ENCODE measurements at regions not wholly inside any gene's neighbourhood (a gene's known extent, or its start where the extent isn't known, plus 50 kb on each side); places are given as distances from the start of the nearest gene placed in this dataset.
"Not testable (repeated sequence)": the region's sequence is repeated elsewhere in the genome, so short reads cannot be mapped to it uniquely, and the experiment has no call there.

- H3K27me3 ChIP-seq (replicated peaks in 1 of 7); intact Hi-C loops (cut with DNase I; ENCODE audit: low total_unique reads); H3K36me3 ChIP-seq; H3K4me1 ChIP-seq; H3K4me3 ChIP-seq; H3K27ac ChIP-seq: not testable (repeated sequence)
- DNase-seq = peak; percentile 58
- peaks cover 3 to 81% (median 71%) of the 10 kb centered on the region in 8 donors for H3K9me3 ChIP-seq
- 59 to 75% (median 66%) methylated on average over 8 of the region's 8 CpGs for WGBS, 5 donors
These were observed 59.9 kb upstream of the TPTE start for GRCh38 chr21:10461445-10461844.

DNA sequence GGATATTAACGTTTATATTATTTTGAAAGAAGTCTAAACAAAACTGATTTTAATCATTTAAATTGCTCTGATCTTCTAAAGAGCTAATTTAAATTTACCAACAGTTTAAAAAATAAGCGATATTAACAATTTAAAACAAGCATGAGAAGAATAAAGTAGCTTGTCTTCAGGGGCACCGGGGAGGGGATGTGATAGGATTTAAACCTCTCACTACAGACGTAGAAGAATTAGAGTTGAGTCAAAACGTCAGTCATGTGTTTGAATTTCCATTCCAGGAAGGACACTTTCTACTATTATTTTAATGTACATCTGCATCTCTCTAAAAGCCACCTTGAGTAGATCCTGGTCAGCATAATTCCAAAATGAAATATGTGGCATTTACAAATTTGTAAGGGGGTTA lies 58.2 kb upstream of the TPTE start:
- Histone ChIP-seq H3K27ac (no peak overlapping the region), H3K4me3 (no peak overlapping the region), H3K36me3 (no peaks in the 10 kb centered on the region), H3K9me3 (peaks cover 3 to 84% (median 74%) of the 10 kb centered on the region in 8 donors), H3K4me1 (no peaks in the 10 kb centered on the region), H3K27me3 (replicated peaks in 1 of 7) (no peaks in the 10 kb centered on the region)
- no peak for DNase-seq
- intact Hi-C loops (cut with DNase I; ENCODE audit: low total_unique reads) = no loop called here
- no peak for TF ChIP-seq POLR2AphosphoS5 (IDR thresholded peaks at IDR 0.05)
- TF ChIP-seq, protein P1, sequence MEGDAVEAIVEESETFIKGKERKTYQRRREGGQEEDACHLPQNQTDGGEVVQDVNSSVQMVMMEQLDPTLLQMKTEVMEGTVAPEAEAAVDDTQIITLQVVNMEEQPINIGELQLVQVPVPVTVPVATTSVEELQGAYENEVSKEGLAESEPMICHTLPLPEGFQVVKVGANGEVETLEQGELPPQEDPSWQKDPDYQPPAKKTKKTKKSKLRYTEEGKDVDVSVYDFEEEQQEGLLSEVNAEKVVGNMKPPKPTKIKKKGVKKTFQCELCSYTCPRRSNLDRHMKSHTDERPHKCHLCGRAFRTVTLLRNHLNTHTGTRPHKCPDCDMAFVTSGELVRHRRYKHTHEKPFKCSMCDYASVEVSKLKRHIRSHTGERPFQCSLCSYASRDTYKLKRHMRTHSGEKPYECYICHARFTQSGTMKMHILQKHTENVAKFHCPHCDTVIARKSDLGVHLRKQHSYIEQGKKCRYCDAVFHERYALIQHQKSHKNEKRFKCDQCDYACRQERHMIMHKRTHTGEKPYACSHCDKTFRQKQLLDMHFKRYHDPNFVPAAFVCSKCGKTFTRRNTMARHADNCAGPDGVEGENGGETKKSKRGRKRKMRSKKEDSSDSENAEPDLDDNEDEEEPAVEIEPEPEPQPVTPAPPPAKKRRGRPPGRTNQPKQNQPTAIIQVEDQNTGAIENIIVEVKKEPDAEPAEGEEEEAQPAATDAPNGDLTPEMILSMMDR (IDR thresholded peaks at IDR 0.05 in 8 of 11, conservative IDR thresholded peaks at IDR 0.05 in 3 of 11) = no peak
- no peak for TF ChIP-seq POLR2A (IDR thresholded peaks at IDR 0.05)
- 36 to 48% (median 45%) methylated on average over 5 of the region's 5 CpGs for WGBS, 5 donors

DNA sequence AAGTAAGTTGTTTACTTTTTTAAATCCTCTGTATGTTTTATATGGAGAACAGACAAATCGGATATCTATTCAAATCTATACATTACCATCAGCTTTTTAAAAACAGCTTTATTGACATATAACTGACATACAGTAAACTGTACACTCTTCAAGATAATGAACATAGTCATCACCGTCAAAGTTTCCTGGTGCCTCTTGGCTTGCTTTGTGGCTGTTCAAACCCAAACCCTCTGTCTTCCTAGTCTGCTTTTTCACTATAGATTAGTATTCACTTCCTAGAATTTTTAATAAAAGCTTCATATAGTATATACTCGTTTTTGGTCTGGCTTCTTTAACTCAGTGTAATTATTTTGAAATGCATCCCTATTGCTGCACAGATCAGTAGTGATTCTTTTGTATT lies 56.4 kb upstream of the TPTE start:
- TF ChIP-seq POLR2A (IDR thresholded peaks at IDR 0.05) = no peak

GRCh38 chr21:10465524-10466110 lies 55.8 kb upstream of the TPTE start:
- H3K4me1 ChIP-seq; intact Hi-C loops (cut with DNase I; ENCODE audit: low total_unique reads); H3K4me3 ChIP-seq; H3K27ac ChIP-seq; H3K27me3 ChIP-seq (replicated peaks in 1 of 7); H3K36me3 ChIP-seq: not testable (repeated sequence)
- H3K9me3 ChIP-seq = peaks cover 3 to 83% (median 67%) of the 10 kb centered on the region in 8 donors
- WGBS, 5 donors = 57 to 67% (median 67%) methylated on average over 10 of the region's 10 CpGs
- peak; percentile 85 for DNase-seq

More for the DNA sequence above, 56.4 kb upstream of the TPTE start:
- H3K9me3 ChIP-seq = peaks cover 3 to 83% (median 71%) of the 10 kb centered on the region in 8 donors
- no peak for DNase-seq
- H3K27ac ChIP-seq = no peak overlapping the region
- intact Hi-C loops (cut with DNase I; ENCODE audit: low total_unique reads) = no loop called here
- H3K36me3 ChIP-seq = no peaks in the 10 kb centered on the region
- no peak overlapping the region for H3K4me3 ChIP-seq
- 41 to 48% (median 47%) methylated on average over 3 of the region's 3 CpGs for WGBS, 5 donors
- no peaks in the 10 kb centered on the region for H3K4me1 ChIP-seq
- no peaks in the 10 kb centered on the region for H3K27me3 ChIP-seq (replicated peaks in 1 of 7)

GRCh38 chr21:10466200-10466599 lies 55.2 kb upstream of the TPTE start:
- DNase-seq = no peak
- H3K4me1 ChIP-seq = no peaks in the 10 kb centered on the region
- TF ChIP-seq, protein P1 (IDR thresholded peaks at IDR 0.05 in 8 of 11, conservative IDR thresholded peaks at IDR 0.05 in 3 of 11) = no peak
- TF ChIP-seq POLR2AphosphoS5 (IDR thresholded peaks at IDR 0.05) (no peak), POLR2A (IDR thresholded peaks at IDR 0.05) (no peak)
- H3K27me3 ChIP-seq (replicated peaks in 1 of 7) = no peaks in the 10 kb centered on the region
- WGBS, 5 donors = 17 to 28% (median 24%) methylated on average over 2 of the region's 2 CpGs
- no peak overlapping the region for H3K27ac ChIP-seq
- peaks cover 3 to 78% (median 64%) of the 10 kb centered on the region in 8 donors for H3K9me3 ChIP-seq
- intact Hi-C loops (cut with DNase I; ENCODE audit: low total_unique reads) = no loop called here
- H3K36me3 ChIP-seq = no peaks in the 10 kb centered on the region
- no peak overlapping the region for H3K4me3 ChIP-seq

Small RNAs in the stretch of these regions (small RNA-seq; reads per million reads assigned to genes)
- 0 reads per million in 4 donors for gene AF254983.2
